Endothelial cell of umbilical vein (primary cell): ENCODE measurements at regions not wholly inside any gene's neighbourhood (a gene's known extent, or its start where the extent isn't known, plus 50 kb on each side); places are given as distances from the start of the nearest gene placed in this dataset.

Experiments used
- EZH2 ChIP-seq: IDR thresholded peaks from 2 replicates; pipeline ENCODE4 v1.6.1; 2012; ENCODE audit warnings: borderline replicate concordance, low read depth, mild to moderate bottlenecking, moderate library complexity, low read length, inconsistent platforms; ENCODE audit not compliant: severe bottlenecking
- JUN ChIP-seq: IDR thresholded peaks from 2 replicates; pipeline ENCODE4 v1.6.1; 2011; ENCODE audit warnings: borderline replicate concordance, low read depth; ENCODE audit not compliant: insufficient read length, insufficient read depth
- POLR2A ChIP-seq: IDR thresholded peaks from 2 replicates; pipeline ENCODE4 v1.6.1; 2012; ENCODE audit warnings: low read depth, mild to moderate bottlenecking, control low read depth, low read length
- TF ChIP-seq, protein P1 (sequence below), 2 donors: IDR thresholded peaks; 1 replicate in 1 of 2; 2 replicates in 1 of 2; pipeline ENCODE4 v1.5.1; 2011; ENCODE audit warnings: low read length in 2 of 2, mild to moderate bottlenecking in 2 of 2, moderate library complexity in 2 of 2, control low read depth in 1 of 2, inconsistent platforms in 1 of 2, low read depth in 1 of 2; ENCODE audit not compliant: insufficient read depth in 1 of 2; ENCODE audit errors: extremely low read depth in 1 of 2

DNA sequence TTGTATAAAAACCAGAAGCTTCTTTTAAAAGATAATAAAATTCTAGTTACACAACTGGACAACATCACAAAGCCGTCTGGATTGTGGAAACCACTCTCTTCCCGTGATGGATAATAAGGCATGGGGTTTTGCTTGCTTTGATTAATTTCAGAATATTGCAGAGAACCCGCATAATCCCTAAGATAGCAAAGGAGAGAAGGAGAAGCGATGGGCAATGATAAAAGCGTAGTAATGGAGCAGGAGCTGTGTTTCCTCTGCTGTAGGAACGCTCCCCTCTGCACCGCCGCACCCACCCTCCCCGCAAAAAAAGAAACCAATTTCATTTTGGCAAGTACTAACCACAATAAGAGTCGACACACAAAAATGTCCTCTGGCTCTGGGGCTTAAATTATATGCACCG, 340.9 kb upstream of the PSMD7 start:
- TF ChIP-seq, protein P1, sequence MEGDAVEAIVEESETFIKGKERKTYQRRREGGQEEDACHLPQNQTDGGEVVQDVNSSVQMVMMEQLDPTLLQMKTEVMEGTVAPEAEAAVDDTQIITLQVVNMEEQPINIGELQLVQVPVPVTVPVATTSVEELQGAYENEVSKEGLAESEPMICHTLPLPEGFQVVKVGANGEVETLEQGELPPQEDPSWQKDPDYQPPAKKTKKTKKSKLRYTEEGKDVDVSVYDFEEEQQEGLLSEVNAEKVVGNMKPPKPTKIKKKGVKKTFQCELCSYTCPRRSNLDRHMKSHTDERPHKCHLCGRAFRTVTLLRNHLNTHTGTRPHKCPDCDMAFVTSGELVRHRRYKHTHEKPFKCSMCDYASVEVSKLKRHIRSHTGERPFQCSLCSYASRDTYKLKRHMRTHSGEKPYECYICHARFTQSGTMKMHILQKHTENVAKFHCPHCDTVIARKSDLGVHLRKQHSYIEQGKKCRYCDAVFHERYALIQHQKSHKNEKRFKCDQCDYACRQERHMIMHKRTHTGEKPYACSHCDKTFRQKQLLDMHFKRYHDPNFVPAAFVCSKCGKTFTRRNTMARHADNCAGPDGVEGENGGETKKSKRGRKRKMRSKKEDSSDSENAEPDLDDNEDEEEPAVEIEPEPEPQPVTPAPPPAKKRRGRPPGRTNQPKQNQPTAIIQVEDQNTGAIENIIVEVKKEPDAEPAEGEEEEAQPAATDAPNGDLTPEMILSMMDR (IDR thresholded peaks at IDR 0.05; ENCODE audit: extremely low read depth in 1 of 2, insufficient read depth in 1 of 2, low read depth in 1 of 2, low read length in 2 of 2), result no peak
- no peak for TF ChIP-seq POLR2A
- TF ChIP-seq JUN, result no peak
- TF ChIP-seq EZH2, result no peak
